IMR-90 (cell line): ENCODE measurements at regions not wholly inside any gene's neighbourhood (a gene's known extent, or its start where the extent isn't known, plus 50 kb on each side); places are given as distances from the start of the nearest gene placed in this dataset.
"Not testable (repeated sequence)": the region's sequence is repeated elsewhere in the genome, so short reads cannot be mapped to it uniquely, and the experiment has no call there.

Experiments used
- BHLHE40 ChIP-seq: fragments of 150-350 bp; IDR thresholded peaks from 2 replicates; pipeline ENCODE4 v1.6.1; 2016; ENCODE audit warnings: mild to moderate bottlenecking, low read depth, low read length
- CEBPB ChIP-seq: IDR thresholded peaks from 2 replicates; pipeline ENCODE4 v1.6.1; 2012; ENCODE audit warnings: low read depth, low read length, improper control_type of control experiment
- CHD1 ChIP-seq: IDR thresholded peaks from 2 replicates; pipeline ENCODE4 v1.6.1; 2012; ENCODE audit warnings: low read depth, low read length, improper control_type of control experiment
- FOS ChIP-seq: fragments of 150-350 bp; IDR thresholded peaks from 2 replicates; pipeline ENCODE4 v1.6.1; 2016; ENCODE audit warnings: low read depth, low read length
- MAZ ChIP-seq: IDR thresholded peaks from 2 replicates; pipeline ENCODE4 v1.6.1; 2012; ENCODE audit warnings: low read depth, mild to moderate bottlenecking, low read length, improper control_type of control experiment, moderate library complexity, borderline replicate concordance
- MXI1 ChIP-seq: IDR thresholded peaks from 2 replicates; pipeline ENCODE4 v1.6.1; 2012; ENCODE audit warnings: low read depth, mild to moderate bottlenecking, low read length, moderate library complexity, borderline replicate concordance
- POLR2A ChIP-seq: IDR thresholded peaks from 2 replicates; pipeline ENCODE4 v1.6.1; 2012; ENCODE audit warnings: mild to moderate bottlenecking, low read depth, low read length
- RCOR1 ChIP-seq: IDR thresholded peaks from 2 replicates; pipeline ENCODE4 v1.6.1; 2012; ENCODE audit warnings: mild to moderate bottlenecking, low read length, improper control_type of control experiment; ENCODE audit not compliant: insufficient replicate concordance
- RFX5 ChIP-seq: IDR thresholded peaks from 2 replicates; pipeline ENCODE4 v1.8.0; 2012; ENCODE audit warnings: low read depth, mild to moderate bottlenecking, low read length, moderate library complexity
- SMC3 ChIP-seq: fragments of 150-350 bp; IDR thresholded peaks from 2 replicates; pipeline ENCODE4 v1.6.1; 2016; ENCODE audit warnings: low read depth, mild to moderate bottlenecking, antibody characterized with exemption, low read length, moderate library complexity
- TF ChIP-seq, protein P1 (sequence below): conservative IDR thresholded peaks from 2 replicates; pipeline ENCODE4 v1.5.1; 2012; ENCODE audit warnings: mild to moderate bottlenecking, low read depth, low read length, improper control_type of control experiment
- TF ChIP-seq, protein P2 (sequence below): fragments of 150-350 bp; IDR thresholded peaks from 2 replicates; pipeline ENCODE4 v1.6.1; 2017; ENCODE audit warnings: mild to moderate bottlenecking, antibody characterized with exemption, low read length, low read depth
- TF ChIP-seq, protein P3 (sequence below): fragments of 150-350 bp; IDR thresholded peaks from 2 replicates; pipeline ENCODE4 v1.6.1; 2016; ENCODE audit warnings: low read depth, mild to moderate bottlenecking, low read length, moderate library complexity, borderline replicate concordance

DNA sequence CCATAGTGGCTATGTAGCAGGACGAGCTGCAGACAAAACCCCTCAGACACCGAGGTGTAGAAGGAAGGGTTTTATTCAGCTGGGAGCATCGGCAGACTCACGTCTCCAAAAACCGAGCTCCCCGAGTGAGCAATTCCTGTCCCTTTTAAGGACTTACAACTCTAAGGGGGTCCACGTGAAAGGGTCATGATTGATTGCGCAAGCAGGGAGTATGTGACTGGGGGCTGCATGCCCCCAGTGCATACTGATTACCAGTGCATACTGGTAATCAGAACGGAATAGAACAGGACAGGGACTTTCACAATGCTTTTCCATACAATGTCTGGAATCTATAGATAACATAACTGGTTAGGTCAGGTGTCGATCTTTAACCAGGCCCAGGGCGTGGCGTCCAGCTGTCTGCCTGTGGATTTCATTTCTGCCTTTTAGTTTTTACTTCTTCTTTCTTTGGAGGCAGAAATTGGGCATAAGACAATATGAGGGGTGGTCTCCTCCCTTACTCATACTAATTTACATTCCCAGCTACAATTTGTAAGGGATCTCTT is 447.3 kb downstream of the OTOL1 start:
- TF ChIP-seq POLR2A, CHD1, SMC3, RFX5, MXI1, RCOR1, MAZ, FOS, BHLHE40: not testable (repeated sequence)
- TF ChIP-seq, protein P1, sequence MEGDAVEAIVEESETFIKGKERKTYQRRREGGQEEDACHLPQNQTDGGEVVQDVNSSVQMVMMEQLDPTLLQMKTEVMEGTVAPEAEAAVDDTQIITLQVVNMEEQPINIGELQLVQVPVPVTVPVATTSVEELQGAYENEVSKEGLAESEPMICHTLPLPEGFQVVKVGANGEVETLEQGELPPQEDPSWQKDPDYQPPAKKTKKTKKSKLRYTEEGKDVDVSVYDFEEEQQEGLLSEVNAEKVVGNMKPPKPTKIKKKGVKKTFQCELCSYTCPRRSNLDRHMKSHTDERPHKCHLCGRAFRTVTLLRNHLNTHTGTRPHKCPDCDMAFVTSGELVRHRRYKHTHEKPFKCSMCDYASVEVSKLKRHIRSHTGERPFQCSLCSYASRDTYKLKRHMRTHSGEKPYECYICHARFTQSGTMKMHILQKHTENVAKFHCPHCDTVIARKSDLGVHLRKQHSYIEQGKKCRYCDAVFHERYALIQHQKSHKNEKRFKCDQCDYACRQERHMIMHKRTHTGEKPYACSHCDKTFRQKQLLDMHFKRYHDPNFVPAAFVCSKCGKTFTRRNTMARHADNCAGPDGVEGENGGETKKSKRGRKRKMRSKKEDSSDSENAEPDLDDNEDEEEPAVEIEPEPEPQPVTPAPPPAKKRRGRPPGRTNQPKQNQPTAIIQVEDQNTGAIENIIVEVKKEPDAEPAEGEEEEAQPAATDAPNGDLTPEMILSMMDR = not testable (repeated sequence)
- TF ChIP-seq, protein P2, sequence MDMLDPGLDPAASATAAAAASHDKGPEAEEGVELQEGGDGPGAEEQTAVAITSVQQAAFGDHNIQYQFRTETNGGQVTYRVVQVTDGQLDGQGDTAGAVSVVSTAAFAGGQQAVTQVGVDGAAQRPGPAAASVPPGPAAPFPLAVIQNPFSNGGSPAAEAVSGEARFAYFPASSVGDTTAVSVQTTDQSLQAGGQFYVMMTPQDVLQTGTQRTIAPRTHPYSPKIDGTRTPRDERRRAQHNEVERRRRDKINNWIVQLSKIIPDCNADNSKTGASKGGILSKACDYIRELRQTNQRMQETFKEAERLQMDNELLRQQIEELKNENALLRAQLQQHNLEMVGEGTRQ = not testable (repeated sequence)
- TF ChIP-seq CEBPB = peak; percentile 54
- TF ChIP-seq, protein P3, sequence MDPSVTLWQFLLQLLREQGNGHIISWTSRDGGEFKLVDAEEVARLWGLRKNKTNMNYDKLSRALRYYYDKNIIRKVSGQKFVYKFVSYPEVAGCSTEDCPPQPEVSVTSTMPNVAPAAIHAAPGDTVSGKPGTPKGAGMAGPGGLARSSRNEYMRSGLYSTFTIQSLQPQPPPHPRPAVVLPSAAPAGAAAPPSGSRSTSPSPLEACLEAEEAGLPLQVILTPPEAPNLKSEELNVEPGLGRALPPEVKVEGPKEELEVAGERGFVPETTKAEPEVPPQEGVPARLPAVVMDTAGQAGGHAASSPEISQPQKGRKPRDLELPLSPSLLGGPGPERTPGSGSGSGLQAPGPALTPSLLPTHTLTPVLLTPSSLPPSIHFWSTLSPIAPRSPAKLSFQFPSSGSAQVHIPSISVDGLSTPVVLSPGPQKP = not testable (repeated sequence)
